UCSD-AML1 (cell line): ENCODE measurements at regions not wholly inside any gene's neighbourhood (a gene's known extent, or its start where the extent isn't known, plus 50 kb on each side); places are given as distances from the start of the nearest gene placed in this dataset.
A peak's percentile ranks its signal among the peaks of the same experiment; 100 is the strongest.
"Not testable (repeated sequence)": the region's sequence is repeated elsewhere in the genome, so short reads cannot be mapped to it uniquely, and the experiment has no call there.

Experiments
- DNase-seq: peaks from one replicate; lab custom pipeline; 2025; ENCODE audit not compliant: unreplicated experiment; lab: John Stamatoyannopoulos, UW

- DNase-seq: no peak
These were observed 183.2 kb downstream of the UXS1 start for GRCh38 chr2:106010818-106011355.

GRCh38 chr2:106009096-106009495, 185.0 kb downstream of the UXS1 start:
- no peak for DNase-seq

GRCh38 chr2:106004851-106005250, 189.2 kb downstream of the UXS1 start:
- DNase-seq: no peak

- no peak for DNase-seq
These were observed 194.7 kb downstream of the UXS1 start for GRCh38 chr2:105999211-105999989.

- DNase-seq: no peak
These were observed 196.4 kb downstream of the UXS1 start for GRCh38 chr2:105997711-105998110.

GRCh38 chr2:105990624-105991023, 203.5 kb downstream of the UXS1 start:
- DNase-seq: no peak

GRCh38 chr2:105989803-105990202, 204.3 kb downstream of the UXS1 start:
- DNase-seq: not testable (repeated sequence)

- DNase-seq: no peak
These were observed 205.0 kb downstream of the UXS1 start for GRCh38 chr2:105989070-105989469.

GRCh38 chr2:105977807-105978206, 216.3 kb downstream of the UXS1 start:
- DNase-seq: no peak

GRCh38 chr2:105977212-105977611, 216.9 kb downstream of the UXS1 start:
- no peak for DNase-seq

- DNase-seq: no peak
These were observed 219.3 kb downstream of the UXS1 start for GRCh38 chr2:105974812-105975211.

- no peak for DNase-seq
These were observed 221.2 kb downstream of the UXS1 start for GRCh38 chr2:105972927-105973326.

- no peak for DNase-seq
These were observed 221.9 kb downstream of the UXS1 start for GRCh38 chr2:105972246-105972645.

- peak; percentile 32 for DNase-seq
These were observed 224.5 kb downstream of the UXS1 start for GRCh38 chr2:105969552-105969951.

- no peak for DNase-seq
These were observed 217.5 kb downstream of the NCK2 start for GRCh38 chr2:105962221-105962620.

- no peak for DNase-seq
These were observed 217.0 kb downstream of the NCK2 start for GRCh38 chr2:105961599-105962146.

GRCh38 chr2:105959357-105959756, 214.6 kb downstream of the NCK2 start:
- DNase-seq: no peak

- no peak for DNase-seq
These were observed 210.2 kb downstream of the NCK2 start for GRCh38 chr2:105954891-105955290.

- DNase-seq: no peak
These were observed 209.2 kb downstream of the NCK2 start for GRCh38 chr2:105953942-105954341.

GRCh38 chr2:105952131-105952530, 207.4 kb downstream of the NCK2 start:
- peak; percentile 43 for DNase-seq

- DNase-seq: no peak
These were observed 206.6 kb downstream of the NCK2 start for GRCh38 chr2:105951384-105951694.

GRCh38 chr2:105950521-105951383, 206.0 kb downstream of the NCK2 start:
- no peak for DNase-seq
